Activated CD8-positive, alpha-beta memory T cell treated with anti-CD3 and anti-CD28 coated beads, Interleukin-2, amount 50 U/mL, for 48 hours (primary cell): ENCODE measurements at regions not wholly inside any gene's neighbourhood (a gene's known extent, or its start where the extent isn't known, plus 50 kb on each side); places are given as distances from the start of the nearest gene placed in this dataset.
"Not testable (repeated sequence)": the region's sequence is repeated elsewhere in the genome, so short reads cannot be mapped to it uniquely, and the experiment has no call there.

Source experiments
- DNase-seq: peaks from one replicate; pipeline ENCODE4 v3.0.0-alpha.2; 2020

DNA sequence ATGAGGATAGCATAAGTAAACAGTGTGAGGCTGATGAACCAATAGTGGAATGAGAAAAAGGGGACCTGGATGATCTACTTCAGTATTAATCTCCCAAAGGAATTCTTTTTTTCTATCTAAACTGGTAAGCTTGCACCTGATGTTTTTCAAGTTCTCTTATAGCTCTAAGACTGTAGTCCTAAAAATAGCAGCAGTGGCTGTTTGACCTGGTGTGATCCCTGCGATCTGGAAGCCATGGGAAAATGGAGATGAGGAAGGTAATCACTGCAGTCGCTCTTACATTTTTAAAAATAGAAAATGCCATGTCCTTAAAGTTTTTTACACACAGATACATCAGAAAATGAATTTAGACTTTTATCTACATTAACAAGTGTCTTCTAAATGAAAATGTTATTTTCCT is 926.4 kb upstream of the SLC35B3 start:
- DNase-seq: no peak

DNA sequence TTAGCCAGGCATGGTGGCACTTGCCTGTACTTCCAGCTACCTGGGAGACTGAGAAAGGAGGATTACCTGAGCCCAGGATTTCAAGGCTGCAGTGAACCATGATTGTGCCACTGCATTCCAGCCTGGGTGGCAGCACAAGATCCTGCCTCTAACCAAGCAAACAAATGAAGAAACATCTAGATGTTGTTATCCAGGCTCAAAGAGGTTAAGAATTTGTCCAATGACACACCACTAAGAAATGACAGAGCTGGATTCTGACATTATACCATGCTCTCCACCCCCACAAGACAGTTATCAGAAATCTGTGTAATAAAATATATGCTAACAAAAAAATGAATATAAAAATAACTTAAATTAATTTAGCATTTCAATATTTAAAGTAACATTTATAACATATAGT is 925.5 kb upstream of the SLC35B3 start:
- no peak for DNase-seq

DNA sequence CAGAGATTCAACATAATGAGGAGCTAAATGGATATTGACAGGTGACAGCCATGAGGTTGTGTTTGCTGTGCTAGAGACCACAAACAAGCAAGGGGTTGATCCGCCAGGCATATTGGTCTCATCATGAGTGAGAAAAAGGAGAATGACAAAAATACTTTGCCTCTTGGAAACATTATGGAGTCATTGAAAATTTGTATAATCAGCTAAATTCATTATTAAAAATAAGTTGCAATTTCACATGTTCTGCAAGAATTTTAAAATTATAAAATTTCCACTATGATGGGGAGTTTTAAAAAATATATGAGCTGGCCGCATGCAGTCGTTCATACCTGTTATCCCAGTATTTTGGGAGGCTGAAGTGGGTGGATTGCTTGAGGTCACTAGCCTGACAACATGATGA is 912.3 kb upstream of the SLC35B3 start:
- no peak for DNase-seq

DNA sequence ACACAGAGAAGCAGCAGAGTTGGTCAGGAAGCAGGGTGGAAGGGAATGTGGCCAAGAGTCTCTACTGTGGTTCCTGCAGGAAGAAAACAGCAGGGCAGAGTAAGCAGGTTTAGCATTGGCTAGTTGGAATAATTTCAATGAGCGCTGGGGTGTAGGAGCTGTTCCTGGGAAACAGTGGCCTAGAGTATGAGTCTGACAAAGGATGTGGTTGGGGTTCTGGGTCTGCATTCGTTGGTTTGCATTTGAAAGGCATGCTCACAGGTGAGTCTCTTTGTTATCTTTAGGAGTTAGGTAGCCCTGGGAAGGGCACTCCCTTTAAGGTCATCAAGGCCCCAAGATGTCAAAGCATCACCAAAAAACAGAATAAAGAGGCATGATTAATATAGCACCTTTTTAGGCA is 911.6 kb upstream of the SLC35B3 start:
- DNase-seq: no peak

DNA sequence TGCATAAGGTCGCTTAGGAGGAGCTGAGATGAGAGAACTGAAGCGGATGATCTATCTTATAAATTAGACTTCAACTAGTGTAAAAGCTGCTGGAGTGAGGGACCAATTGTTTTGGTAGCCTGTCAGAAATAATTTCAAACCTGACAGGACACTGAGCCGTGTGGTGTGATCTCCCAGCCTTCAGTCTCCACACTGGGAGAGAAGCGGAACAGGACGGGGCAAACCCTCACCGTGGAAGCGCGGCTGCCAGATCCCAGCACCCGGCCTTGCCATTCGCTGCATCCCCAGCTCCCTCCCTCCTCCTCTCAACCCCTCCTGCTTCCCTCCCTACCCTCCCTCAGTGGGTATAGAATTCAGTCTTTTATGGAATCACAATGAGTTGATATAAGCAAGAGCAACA is 900.1 kb upstream of the SLC35B3 start:
- no peak for DNase-seq

DNA sequence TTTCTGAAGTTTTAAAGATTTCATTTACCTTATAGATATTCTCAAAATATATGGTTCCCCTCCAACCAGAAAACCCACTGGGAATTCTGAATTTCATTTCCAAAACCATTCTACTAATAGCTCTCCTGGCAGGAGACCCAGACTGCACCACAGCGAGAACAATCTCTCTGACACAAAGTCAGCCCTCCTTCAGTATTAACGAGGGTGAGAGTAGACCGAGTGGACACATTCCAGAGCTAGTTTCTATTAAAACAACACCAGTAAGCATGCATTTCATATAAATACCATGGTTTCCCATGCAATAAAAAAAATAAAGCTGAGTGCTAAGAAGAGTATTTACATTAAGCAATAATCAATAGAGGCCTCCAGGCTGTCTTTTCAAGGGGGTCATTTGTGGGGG is 899.6 kb upstream of the SLC35B3 start:
- no peak for DNase-seq

DNA sequence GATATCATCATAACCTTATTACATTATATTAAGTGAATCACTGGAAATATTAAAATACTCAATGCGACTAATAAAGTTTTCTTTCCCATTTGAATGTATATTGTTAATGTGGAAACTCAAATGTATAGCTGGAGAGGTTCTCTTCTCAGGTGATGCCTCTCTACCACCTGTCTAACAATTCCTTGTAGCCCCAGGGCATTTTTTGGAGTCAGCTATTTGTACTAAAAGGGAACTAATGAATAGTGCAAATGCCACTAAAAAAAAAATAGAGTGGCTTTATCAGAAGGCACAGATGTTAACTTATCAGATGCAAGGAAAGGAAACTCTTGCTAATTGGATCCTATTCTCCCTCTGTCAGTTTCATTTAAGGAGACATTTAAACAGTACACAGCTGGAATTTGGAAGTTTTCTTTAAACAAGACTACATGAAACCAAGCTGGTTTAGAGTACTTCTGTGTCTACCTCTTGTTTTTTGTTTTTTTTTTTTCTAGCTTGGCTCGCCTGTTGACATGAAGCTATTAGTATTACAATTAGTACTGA is 897.0 kb upstream of the SLC35B3 start:
- no peak for DNase-seq

DNA sequence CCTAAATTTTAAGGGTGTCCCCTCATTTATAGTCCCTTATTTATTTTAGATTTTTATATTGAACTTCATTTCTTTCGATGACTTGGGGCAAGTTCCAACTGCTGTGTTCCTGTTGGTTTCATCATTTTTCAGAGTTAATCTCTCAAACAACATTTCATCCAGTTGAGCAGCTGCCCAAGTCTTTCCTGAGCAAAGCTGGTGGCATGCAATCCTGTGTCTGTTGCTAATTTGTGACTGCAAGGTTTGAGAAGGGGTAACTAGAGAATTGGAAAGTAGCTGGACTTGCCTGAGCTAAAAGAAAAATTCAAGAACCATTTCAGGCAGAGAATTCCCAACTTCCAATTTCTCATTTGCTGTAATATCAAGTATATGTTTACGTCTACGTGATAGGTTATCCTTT is 881.5 kb upstream of the SLC35B3 start:
- DNase-seq: no peak

DNA sequence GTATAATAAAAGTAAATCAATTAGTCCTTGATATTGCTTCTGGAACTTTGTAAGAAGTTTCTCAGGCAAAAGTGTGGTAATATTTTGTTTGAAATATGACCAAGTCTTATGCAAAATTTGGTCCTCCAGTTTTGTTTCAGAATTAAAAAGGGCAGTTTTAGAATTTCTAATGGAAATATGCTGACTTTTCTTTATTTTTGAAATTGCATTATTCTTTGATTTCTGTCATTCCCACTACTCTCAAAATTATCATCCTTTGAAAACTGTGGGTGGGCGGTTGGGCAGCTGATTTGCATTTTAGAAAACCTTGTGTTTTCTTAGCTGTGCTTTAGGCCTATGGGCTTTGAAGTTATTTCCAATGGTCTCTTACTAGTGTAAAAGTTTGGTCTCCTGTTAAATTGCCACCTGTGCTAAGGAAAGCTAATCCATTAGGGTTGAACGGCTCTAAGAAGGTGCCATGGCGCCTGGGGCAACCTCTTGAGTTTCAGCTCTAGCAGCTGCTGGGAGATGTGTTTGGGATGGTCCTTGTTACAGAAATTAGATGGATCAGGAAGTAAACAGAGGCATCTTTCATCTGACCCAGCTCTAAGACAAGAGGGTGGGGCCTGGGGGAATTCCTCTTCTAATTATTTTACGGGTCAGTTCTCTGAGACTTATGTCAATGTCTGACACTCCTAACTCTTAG is 880.8 kb upstream of the SLC35B3 start:
- no peak for DNase-seq

DNA sequence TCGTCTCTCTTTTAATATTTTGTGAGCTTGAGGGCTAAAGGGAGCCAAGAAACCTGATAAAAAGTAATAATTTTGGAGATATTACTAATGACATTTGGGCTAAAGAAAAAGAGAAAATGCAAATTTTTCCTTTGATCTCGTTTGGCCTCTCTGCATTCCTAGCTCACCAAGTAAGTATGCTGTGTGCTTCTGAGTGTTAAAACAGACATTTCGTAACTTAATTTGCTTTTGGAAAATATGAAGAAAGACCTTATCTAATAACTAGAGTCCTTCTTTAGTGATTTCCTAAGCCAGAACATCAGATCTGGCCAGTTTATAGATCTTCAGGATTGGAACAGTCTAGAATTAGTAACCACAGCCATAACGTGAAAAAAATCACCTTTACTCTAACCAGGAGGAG is 872.9 kb upstream of the SLC35B3 start:
- DNase-seq: no peak

DNA sequence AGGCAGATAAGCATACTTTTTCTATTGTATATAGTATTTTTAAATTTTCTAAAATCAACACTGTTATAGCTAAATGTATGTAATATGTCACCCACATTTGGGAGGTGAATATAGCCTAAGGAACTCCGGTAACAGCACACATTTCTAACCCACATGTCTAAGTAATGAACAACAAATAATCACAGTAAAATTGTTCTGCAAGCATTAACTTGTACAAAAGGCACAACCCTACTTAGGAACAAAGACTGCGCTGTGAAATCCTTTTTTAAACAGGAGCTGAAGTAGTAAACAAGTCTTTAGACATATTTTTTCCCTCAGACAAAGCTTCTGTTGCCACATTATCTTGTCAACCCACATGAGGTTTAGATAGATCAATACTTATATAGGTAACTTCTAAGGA is 872.4 kb upstream of the SLC35B3 start:
- DNase-seq: no peak

DNA sequence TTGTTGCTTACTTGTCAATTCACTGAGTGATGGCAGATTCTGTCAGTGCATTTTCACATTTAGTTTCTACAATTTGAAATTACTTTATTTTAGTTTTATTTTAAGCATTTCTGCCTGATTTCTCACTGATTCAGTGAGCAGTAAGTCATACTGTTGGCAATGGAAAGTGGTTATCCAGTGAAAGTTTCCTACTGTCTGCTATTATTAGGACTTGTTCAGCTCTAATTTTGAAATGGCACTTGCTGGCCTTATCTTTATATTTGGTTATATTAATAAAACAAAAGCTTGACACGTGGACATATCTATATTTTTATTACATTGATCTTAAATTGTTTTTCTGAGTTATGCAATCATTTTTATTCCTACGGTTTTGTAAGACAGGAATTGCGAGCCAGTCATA is 871.8 kb upstream of the SLC35B3 start:
- DNase-seq: no peak

DNA sequence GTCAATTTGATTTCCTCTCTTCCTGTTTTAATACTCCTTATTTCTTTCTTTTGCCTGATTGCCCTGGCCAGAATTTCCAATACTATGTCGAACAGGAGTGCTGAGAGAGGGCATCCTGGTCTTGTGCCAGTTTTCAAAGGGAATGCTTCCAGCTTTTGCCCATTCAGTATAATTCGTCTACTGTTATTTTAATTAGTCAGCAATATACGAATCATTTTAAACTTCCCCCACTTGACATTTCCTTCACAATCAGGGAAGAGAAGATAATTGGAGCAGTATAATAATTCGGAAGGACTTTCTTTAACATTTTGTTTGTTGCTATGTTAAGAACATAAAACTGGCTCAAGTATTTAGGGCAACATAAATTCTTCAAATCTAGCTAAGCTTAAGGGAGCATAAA is 860.3 kb upstream of the SLC35B3 start:
- DNase-seq: no peak

DNA sequence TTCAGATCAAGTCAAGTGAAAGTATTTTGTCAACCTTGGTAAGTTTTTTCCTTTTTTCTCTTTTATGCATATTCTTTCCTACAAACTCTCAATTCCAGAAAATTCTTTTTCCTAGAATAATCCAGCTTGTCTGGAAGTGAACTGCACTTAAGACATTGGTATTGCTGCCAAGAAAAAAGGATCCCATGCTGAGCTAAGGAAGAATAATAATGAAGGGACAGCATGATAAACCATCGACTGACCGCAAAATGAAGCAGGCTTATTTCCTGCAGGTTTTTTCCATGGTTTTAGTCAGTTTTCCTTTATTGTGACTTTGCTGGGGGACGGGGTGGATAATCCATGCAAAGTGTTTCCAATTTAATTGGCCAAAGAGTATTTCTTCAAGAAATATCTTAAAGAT is 857.6 kb upstream of the SLC35B3 start:
- no peak for DNase-seq

DNA sequence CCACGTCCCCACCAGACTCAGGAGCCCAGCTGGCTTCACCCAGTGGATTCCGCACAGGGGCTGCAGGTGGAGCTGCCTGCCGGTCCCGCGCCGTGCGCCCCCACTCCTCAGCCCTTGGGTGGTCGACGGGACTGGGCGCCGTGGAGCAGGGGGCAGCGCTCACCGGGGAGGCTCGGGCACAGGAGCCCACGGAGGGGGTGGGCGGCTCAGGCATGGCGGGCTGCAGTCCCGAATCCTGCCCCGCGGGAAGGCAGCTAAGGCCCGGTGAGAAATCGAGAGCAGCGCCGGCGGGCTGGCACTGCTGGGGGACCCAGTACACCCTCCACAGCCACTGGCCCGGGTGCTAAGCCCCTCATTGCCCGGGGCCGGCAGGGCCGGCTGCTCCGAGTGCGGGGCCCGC is 855.0 kb upstream of the SLC35B3 start:
- not testable (repeated sequence) for DNase-seq

DNA sequence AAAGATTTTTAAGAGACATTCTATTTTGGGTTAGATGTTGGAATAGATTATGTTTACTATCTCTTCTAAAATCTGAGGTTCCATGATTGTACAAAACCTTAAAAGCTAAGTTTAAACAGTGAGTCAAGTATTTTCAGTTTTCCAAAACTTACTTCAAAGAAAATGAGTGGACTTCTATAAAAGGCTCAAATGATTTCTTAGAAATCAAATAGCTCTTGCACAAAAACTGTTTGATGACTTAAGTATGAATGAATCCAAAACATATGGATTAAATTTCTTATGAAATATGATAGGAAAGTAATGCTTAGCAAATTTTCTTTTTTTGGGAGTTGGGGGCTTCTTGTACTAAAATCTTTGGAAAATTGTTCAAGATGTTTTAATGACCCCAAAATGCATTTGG is 837.3 kb upstream of the SLC35B3 start:
- DNase-seq: no peak

DNA sequence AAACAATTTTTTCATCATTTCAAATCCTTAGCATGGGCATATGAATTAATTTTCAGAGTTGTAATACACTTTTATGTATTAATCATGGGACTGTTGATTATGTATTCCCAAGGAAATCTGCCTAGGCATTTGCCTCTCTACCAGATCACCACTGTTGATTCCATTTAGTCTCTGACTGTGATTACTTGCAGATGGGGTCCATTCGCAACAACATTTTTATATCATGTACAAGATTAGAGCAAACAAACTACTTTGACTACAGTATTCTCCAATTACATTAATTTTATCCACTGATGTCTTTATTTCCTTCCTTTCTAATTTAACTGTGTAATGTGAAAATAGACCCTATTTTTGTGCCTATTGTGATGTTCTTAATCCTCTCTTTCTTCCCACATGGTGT is 831.4 kb upstream of the SLC35B3 start:
- DNase-seq: no peak

DNA sequence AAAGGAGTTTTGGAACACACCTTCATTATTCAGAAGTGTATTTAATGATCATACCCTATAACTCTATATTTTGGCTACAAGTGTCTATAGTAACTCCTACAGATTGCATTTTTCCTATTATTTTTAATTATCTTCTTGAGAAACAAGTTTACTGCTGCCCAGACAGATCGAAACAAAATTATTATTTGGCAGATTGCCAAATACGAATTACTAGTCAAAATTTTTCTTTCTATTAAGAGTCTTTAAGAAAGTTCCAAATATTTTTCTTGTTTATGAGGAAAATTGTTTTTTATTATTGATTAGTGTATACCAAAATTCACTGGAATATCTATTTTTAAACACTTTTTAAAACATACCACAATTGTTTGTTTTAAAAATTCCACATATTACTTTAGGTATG is 821.9 kb upstream of the SLC35B3 start:
- DNase-seq: no peak

DNA sequence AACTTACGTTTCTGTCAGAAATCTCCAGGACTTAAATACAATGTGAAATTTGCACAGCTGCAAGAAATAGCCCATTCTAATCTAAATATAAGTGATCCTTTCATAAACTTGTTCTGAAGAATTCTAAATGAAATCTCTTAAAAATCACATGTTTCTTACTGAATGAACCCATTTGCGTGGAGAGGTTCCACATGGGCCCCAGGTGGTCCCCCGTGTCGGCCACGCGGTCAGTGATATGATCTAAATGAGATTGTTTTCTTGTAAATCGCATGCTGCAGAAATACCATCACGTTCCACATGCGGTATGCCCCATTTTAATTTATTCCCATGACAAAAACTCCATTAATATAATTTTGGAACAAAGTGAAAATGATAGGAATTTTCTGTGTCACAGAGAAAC is 818.9 kb upstream of the SLC35B3 start:
- no peak for DNase-seq

DNA sequence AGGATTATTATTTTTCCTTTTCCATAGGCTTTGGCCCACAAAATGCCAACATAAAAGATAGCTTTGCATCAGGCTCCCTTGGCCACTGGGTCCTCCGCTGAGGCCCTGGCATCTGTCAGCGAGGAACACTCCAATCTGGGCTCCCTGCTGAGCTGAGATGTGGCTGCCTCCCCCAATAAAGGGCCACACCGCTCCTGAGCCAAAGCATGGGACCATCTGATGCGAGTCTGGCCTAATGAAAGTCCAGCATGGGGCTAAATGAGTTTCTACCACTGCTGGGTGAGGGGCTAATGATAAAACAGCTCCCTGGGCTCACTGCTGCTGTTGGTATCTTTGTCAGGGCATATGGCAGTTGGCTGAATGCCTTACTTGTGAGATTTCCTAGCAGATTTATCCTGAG is 817.5 kb upstream of the SLC35B3 start:
- no peak for DNase-seq

DNA sequence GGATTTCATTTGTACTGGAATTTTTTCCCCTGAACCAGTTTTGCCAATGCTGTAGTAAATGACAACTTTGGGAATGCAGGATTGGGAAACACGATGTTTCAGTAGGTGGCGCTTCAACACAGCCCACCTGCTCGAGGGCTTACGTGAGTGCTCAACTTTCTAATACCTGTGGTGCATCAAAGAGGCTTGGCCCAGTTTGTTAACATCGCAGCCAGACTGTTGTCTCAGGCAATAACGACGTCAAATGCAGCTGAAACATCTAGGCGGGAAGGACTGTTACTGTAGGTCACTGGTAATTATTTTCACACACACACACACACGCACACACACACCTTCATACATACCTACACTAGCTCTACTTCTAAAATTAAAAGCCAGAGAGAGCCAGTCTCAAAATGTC is 815.5 kb upstream of the SLC35B3 start:
- no peak for DNase-seq

DNA sequence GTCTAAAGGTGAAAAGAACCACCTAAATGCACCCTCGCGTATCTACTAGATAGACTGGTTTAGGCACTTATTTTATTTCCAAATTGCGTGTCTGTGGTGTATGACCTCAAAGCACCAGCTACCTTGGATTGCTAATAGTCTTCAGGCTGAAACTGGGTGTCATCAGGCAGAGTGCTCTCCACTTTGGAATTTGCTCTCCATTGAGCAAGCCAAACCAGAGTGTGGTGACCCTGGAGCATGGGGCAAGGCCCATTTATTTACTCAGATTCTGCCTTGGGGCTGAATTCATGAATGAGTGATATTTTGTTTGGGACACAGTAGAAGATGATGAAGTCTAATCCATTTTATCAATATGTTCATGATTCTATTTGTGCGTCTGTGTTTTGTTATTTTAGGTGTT is 812.8 kb upstream of the SLC35B3 start:
- no peak for DNase-seq

DNA sequence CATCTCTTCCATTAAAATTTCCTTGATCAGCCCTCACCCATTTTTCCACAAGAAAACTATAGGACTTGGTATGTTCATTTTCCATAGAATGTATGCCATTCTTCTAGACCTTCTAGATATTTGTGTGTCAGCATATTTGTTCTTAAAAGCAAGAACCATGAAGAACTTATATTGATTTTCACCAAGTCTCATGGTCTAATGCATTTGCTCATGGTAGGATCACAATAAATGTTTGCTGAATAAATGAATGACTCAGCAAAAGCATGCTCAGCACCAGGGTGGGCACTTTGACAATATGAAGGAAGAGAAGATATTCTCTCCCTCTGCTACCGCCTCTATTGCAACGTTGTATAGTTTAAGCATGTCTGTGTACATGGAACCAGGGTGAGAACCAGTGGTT is 805.5 kb upstream of the SLC35B3 start:
- DNase-seq: no peak

DNA sequence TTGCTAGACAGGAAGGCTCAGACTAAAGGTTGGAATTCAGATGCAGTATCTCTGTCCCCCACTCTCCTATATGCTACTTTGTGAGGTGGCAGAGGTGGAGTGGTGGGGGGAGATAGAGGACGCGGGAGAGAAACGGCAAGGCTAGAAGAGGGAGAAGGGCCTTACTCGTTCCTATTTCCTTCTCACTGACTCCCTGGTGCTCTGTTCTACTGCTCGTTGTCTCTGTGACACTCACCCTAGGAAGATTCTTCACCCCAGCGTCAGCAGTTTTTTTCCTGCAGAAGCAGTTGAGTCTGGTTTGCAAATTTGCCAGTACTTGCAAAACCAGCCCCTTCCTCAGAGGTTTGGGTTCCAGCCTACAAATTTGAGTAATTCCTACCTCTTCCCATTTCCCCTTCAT is 801.1 kb upstream of the SLC35B3 start:
- no peak for DNase-seq

DNA sequence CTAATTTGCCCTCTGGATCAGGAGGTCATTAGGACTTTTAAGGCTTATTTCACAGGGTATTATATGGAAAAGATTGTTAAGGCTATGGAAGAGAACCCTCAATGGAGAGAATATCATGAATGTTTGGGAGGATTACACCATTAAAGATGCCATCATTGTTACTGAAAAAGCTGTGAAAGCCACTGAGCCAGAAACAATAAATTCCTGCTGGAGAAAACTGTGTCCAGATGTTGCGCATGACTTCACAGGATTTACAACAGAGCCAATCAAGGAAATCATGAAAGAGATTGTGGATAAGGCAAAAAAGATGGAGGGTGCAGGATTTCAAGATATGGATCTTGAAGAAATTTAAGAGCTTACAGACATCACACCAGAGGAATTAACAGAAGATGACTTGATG is 798.3 kb upstream of the SLC35B3 start:
- no peak for DNase-seq

DNA sequence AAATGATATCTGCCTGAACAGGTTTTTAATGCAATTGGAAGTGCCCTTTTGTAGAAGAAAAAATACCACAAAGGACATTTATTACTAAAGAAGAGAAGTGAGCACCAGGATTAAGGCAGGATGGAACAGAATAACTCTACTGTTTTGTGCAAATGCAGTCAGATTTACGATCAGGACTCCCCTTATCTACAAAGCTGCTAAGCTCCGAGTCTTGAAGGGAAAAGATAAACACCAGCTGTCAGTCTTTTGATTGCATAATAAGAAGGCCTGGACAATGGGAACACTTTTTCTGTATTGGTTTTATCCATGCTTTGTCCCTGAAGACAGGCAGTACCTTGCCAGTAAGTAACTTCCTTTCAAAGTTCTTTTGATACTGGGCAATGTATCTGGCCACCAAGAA is 797.9 kb upstream of the SLC35B3 start:
- no peak for DNase-seq
